ENCODE measurements at regions not wholly inside any gene's neighbourhood (a gene's known extent, or its start where the extent isn't known, plus 50 kb on each side); places are given as distances from the start of the nearest gene placed in this dataset.

GRCh38 chr17:77620282-77620681 is 338.2 kb upstream of the TNRC6C start:
- TF ChIP-seq, protein P1, sequence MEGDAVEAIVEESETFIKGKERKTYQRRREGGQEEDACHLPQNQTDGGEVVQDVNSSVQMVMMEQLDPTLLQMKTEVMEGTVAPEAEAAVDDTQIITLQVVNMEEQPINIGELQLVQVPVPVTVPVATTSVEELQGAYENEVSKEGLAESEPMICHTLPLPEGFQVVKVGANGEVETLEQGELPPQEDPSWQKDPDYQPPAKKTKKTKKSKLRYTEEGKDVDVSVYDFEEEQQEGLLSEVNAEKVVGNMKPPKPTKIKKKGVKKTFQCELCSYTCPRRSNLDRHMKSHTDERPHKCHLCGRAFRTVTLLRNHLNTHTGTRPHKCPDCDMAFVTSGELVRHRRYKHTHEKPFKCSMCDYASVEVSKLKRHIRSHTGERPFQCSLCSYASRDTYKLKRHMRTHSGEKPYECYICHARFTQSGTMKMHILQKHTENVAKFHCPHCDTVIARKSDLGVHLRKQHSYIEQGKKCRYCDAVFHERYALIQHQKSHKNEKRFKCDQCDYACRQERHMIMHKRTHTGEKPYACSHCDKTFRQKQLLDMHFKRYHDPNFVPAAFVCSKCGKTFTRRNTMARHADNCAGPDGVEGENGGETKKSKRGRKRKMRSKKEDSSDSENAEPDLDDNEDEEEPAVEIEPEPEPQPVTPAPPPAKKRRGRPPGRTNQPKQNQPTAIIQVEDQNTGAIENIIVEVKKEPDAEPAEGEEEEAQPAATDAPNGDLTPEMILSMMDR (IDR thresholded peaks at IDR 0.05) = no peak
- no peak for TF ChIP-seq POLR2A (IDR thresholded peaks at IDR 0.05)
